ENCODE measurements at regions not wholly inside any gene's neighbourhood (a gene's known extent, or its start where the extent isn't known, plus 50 kb on each side); places are given as distances from the start of the nearest gene placed in this dataset.
"Not testable (repeated sequence)": the region's sequence is repeated elsewhere in the genome, so short reads cannot be mapped to it uniquely, and the experiment has no call there.

DNA sequence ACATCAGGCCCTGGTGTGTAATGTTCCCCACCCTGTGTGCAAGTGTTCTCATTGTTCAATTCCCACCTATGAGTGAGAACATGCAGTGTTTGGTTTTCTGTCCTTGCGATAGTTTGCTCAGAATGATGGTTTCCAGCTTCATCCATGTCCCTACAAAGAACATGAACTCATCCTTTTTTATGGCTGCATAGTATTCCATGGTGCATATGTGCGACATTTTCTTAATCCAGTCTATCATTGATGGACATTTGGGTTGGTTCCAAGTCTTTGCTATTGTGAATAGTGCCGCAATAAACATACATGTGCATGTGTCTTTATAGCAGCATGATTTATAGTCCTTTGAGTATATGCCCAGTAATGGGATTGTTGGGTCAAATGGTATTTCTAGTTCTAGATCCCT is 60.5 kb upstream of the PSME4 start:
- not testable (repeated sequence) for DNase-seq

DNA sequence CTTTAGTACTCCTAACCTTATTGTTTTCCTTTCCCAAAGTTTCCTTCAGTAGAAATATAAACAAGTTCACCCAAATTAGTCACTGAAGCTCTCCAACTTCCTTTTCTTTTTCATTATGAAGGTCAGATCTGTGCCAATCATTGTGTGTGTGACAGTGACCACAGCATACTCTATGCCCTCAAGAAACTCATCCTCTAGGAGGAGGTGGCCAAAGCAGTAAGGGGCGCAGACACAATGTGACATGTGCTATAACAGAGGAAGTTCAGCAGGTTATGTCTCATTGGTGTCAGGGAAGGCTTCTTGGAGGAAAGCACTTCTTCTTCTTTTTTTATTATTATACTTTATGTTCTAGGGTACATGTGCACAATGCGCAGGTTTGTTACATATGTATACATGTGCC is 60.0 kb upstream of the PSME4 start:
- DNase-seq: no peak

- no peak for DNase-seq
Observed at GRCh38 chr2:54030396-54030741, 59.6 kb upstream of the PSME4 start.

DNA sequence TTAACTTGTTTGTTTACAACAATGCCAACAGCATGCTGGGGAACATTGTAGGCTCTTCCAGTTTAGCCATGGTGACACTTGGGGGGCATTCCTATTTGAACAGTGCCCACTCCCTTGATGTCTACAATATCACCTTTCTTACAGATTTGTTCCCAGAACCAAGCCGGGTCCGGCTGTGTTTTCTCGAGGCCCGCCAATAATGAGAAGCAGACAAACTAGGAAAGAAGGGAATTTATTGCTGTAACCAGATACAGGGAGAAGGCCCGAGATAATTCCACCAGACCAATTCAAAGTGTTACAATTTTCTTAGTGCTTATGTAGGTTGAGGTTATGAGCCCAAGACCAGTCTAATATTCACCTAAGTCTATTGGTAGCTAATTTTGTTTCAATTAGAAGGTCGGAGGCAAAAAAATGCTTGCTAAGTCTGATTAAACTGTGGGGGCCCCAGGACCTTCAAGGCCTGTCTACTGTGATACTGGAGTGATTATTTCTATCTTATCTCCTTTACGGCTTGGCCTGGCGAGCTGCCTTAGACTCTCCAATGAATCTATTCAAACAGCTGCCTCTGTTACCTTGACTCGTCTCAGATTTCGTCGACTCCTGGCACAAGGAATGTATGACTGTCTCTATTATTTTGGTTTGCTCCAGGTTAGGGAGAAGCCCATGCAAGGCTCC is 59.1 kb upstream of the PSME4 start:
- DNase-seq: no peak

- not testable (repeated sequence) for DNase-seq
Observed at GRCh38 chr2:54025463-54026075, 54.8 kb upstream of the PSME4 start.

DNA sequence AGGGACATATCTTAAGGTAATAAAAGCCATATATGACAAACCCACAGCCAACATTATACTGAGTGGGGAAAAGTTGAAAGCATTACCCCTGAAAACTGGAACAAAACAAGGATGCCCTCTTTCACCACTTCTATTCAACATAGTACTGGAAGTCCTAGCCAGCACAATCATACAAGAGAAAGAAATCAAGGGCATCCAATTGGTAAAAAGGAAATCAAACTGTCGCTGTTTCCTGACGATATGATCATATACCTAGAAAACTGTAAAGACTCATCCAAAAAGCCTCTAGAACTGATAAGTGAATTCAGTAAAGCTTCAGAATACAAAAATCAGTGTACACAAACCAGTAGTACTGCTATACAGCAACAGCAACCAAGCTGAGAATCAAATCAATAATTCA is 53.8 kb upstream of the PSME4 start:
- no peak for DNase-seq

DNA sequence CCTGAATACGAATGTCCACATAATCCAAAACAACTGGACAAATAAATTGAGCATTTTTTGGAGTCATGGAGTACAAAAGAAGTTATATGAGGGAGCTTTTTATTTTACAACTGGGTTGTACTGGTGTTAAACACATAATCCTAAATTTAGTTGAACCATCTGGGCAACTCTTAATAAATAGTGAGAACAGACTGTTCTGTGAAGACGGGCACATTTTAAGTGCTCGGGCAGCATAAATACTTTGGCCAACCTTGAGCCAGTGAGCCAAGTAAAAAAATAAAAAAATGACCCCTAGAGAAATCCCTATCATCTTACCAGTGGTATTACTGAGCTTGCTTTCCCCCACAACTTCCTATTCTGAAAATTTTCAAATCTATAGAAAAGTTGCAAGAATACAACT is 50.9 kb upstream of the PSME4 start:
- DNase-seq: no peak

DNA sequence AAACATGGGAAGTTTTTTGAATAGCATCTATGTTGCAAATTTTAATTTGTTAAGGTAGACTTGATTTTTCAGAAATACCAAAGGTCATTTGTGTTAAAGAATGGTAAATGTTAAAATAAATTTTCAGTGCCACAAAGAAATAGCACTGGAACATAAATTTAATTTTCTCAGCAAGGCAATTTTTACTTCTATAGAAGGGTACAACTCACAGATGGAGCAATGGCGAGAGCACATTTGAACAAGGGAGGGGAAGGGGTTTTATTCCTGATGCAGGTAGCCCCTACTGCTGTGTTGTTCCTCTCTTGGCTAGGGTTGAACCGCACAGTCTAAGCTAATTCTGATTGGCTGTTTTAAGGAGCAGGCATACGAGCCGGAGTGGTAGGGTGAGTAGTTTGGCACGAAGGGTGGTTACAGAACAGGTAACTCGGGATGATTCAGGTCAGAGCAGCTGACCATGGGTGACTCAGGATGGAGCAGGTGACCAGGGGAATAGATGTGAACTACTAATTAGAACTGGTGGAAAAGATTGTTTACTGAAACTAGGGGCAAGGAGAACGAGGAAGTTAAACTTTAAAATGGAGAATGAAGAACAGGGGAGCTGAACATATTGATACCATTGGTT is 50.1 kb upstream of the PSME4 start:
- DNase-seq: no peak
